ENCODE measurements at regions not wholly inside any gene's neighbourhood (a gene's known extent, or its start where the extent isn't known, plus 50 kb on each side); places are given as distances from the start of the nearest gene placed in this dataset.
"Not testable (repeated sequence)": the region's sequence is repeated elsewhere in the genome, so short reads cannot be mapped to it uniquely, and the experiment has no call there.

- ChIA-PET CTCF (no interaction called here), POLR2A (no interaction called here)
- TF ChIP-seq USF1 (IDR thresholded peaks at IDR 0.05; ENCODE audit: borderline replicate concordance, low read depth) (no peak), EZH2phosphoT487 (IDR thresholded peaks at IDR 0.05; ENCODE audit: borderline replicate concordance, low read depth) (no peak)
- no peak overlapping the region for H3K27ac ChIP-seq (ENCODE audit: low read depth in 2 of 2, low read length in 1 of 2)
- no peaks in the 10 kb centered on the region for H3K36me3 ChIP-seq (replicated peaks in 1 of 2; ENCODE audit: control insufficient read depth in 1 of 2, insufficient read depth in 2 of 2, low read length in 1 of 2)
- DNase-seq = no peak
- 16% methylated on average over 5 of the region's 5 CpGs for WGBS (ENCODE audit: low lambda C conversion rate)
- no peaks in the 10 kb centered on the region for H3K9me2 ChIP-seq
- no peaks in the 10 kb centered on the region for H3K27me3 ChIP-seq (ENCODE audit: insufficient read depth)
- H3K4me3 ChIP-seq (ENCODE audit: low read depth in 2 of 2, low read length in 1 of 2) = no peak overlapping the region
- H2AFZ ChIP-seq (ENCODE audit: low read depth) = no peak overlapping the region
- no peaks in the 10 kb centered on the region for H3K4me1 ChIP-seq (ENCODE audit: control insufficient read depth in 1 of 2, insufficient read depth in 2 of 2, low read depth in 1 of 2, low read length in 1 of 2)
- H3K9ac ChIP-seq = no peak overlapping the region
- H3F3A ChIP-seq (replicated peaks; ENCODE audit: insufficient read depth) = no peaks in the 10 kb centered on the region
- H4K20me1 ChIP-seq (ENCODE audit: insufficient read depth) = no peaks in the 10 kb centered on the region
- H3K9me3 ChIP-seq = no peaks in the 10 kb centered on the region
- no peak overlapping the region for H3K4me2 ChIP-seq
- no peaks in the 10 kb centered on the region for H3K79me2 ChIP-seq (ENCODE audit: insufficient read depth)
Measured at GRCh38 chr13:61275251-61275650, 140.4 kb downstream of the PCDH20 start.

- H3F3A ChIP-seq (replicated peaks; ENCODE audit: insufficient read depth); CTCF ChIA-PET; H2AFZ ChIP-seq (ENCODE audit: low read depth); H3K27me3 ChIP-seq (ENCODE audit: insufficient read depth); H3K9me3 ChIP-seq; POLR2A ChIA-PET; H3K4me1 ChIP-seq (ENCODE audit: control insufficient read depth in 1 of 2, insufficient read depth in 2 of 2, low read depth in 1 of 2, low read length in 1 of 2); H3K27ac ChIP-seq (ENCODE audit: low read depth in 2 of 2, low read length in 1 of 2); H3K9ac ChIP-seq; H3K4me3 ChIP-seq (ENCODE audit: low read depth in 2 of 2, low read length in 1 of 2); H4K20me1 ChIP-seq (ENCODE audit: insufficient read depth); DNase-seq; H3K79me2 ChIP-seq (ENCODE audit: insufficient read depth); H3K9me2 ChIP-seq; H3K36me3 ChIP-seq (replicated peaks in 1 of 2; ENCODE audit: control insufficient read depth in 1 of 2, insufficient read depth in 2 of 2, low read length in 1 of 2); H3K4me2 ChIP-seq: not testable (repeated sequence)
- 34% methylated on average over 5 of the region's 6 CpGs for whole genome bisulfite sequencing (ENCODE audit: low lambda C conversion rate)
Measured at GRCh38 chr13:61266896-61267295, 148.8 kb downstream of the PCDH20 start.

- Histone ChIP-seq H3K27me3 (ENCODE audit: insufficient read depth) (no peaks in the 10 kb centered on the region), H3K9me3 (peaks cover 4% of the 10 kb centered on the region; the same call in 1 of the 2 replicates), H4K20me1 (ENCODE audit: insufficient read depth) (no peaks in the 10 kb centered on the region), H2AFZ (ENCODE audit: low read depth) (no peak overlapping the region), H3K9ac (no peak overlapping the region), H3K4me2 (no peak overlapping the region), H3K79me2 (ENCODE audit: insufficient read depth) (no peaks in the 10 kb centered on the region), H3F3A (replicated peaks; ENCODE audit: insufficient read depth) (no peaks in the 10 kb centered on the region), H3K4me3 (ENCODE audit: low read depth in 2 of 2, low read length in 1 of 2) (no peak overlapping the region), H3K36me3 (replicated peaks in 1 of 2; ENCODE audit: control insufficient read depth in 1 of 2, insufficient read depth in 2 of 2, low read length in 1 of 2) (no peaks in the 10 kb centered on the region), H3K9me2 (0 out of 2 replicates have a peak, but pooled peaks cover 2% of the 10 kb centered on the region), H3K4me1 (ENCODE audit: control insufficient read depth in 1 of 2, insufficient read depth in 2 of 2, low read depth in 1 of 2, low read length in 1 of 2) (no peaks in the 10 kb centered on the region), H3K27ac (ENCODE audit: low read depth in 2 of 2, low read length in 1 of 2) (no peak overlapping the region)
- ChIA-PET POLR2A (no interaction called here), CTCF (interaction anchor here (0.6 kb wide), 1 partner anchor 688 kb away, joined by 3 read pairs; no protein-coding TSS in a partner anchor)
- 22% methylated on average over 4 of the region's 4 CpGs for WGBS (ENCODE audit: low lambda C conversion rate)
- DNase-seq = no peak
- TF ChIP-seq ZBTB33 (IDR thresholded peaks at IDR 0.05; ENCODE audit: borderline replicate concordance, low read depth) (no peak), EZH2phosphoT487 (IDR thresholded peaks at IDR 0.05; ENCODE audit: borderline replicate concordance, low read depth) (no peak), RCOR1 (IDR thresholded peaks at IDR 0.05; ENCODE audit: low read length) (no peak), MXI1 (IDR thresholded peaks at IDR 0.05; ENCODE audit: low read depth, low read length) (no peak), USF2 (IDR thresholded peaks at IDR 0.05; ENCODE audit: borderline replicate concordance, low read depth, low read length) (no peak), NRF1 (IDR thresholded peaks at IDR 0.05; ENCODE audit: low read depth, low read length) (no peak), RAD21 (IDR thresholded peaks at IDR 0.05; ENCODE audit: low read length) (no peak), CHD2 (IDR thresholded peaks at IDR 0.05; ENCODE audit: low read length, partially characterized antibody) (no peak), ELF1 (IDR thresholded peaks at IDR 0.05) (no peak), SIN3A (IDR thresholded peaks at IDR 0.05; ENCODE audit: borderline replicate concordance, low read depth, low read length) (no peak), YY1 (IDR thresholded peaks at IDR 0.05; ENCODE audit: low read depth) (no peak), REST (IDR thresholded peaks at IDR 0.05; ENCODE audit: low read depth, low read length) (no peak), GABPA (IDR thresholded peaks at IDR 0.05; ENCODE audit: low read depth) (no peak)
Measured at GRCh38 chr13:61261746-61262472, 153.7 kb downstream of the PCDH20 start.

Measured in SK-N-SH (cell line).